Astrocyte of the spinal cord (primary cell): ENCODE measurements at regions not wholly inside any gene's neighbourhood (a gene's known extent, or its start where the extent isn't known, plus 50 kb on each side); places are given as distances from the start of the nearest gene placed in this dataset.

Experiments
- DNase-seq: peaks from one replicate; pipeline ENCODE4 v3.0.0; 2011; ENCODE audit warnings: low read depth, low spot score
- H3K4me3 ChIP-seq: 2 replicates; pipeline ENCODE4 v1.5.1; 2011; ENCODE audit warnings: low read depth, mild to moderate bottlenecking, low read length, moderate library complexity
- in situ Hi-C: cut with HindIII; loops from 2 replicates; pipeline ENCODE4 v1.10.0; 2017; ENCODE audit warnings: low sequenced_read_pairs
- TF ChIP-seq, protein P1 (sequence below): IDR thresholded peaks from 2 replicates; pipeline ENCODE4 v1.5.1; 2012; ENCODE audit warnings: low read depth, mild to moderate bottlenecking, low read length, inconsistent platforms

DNA sequence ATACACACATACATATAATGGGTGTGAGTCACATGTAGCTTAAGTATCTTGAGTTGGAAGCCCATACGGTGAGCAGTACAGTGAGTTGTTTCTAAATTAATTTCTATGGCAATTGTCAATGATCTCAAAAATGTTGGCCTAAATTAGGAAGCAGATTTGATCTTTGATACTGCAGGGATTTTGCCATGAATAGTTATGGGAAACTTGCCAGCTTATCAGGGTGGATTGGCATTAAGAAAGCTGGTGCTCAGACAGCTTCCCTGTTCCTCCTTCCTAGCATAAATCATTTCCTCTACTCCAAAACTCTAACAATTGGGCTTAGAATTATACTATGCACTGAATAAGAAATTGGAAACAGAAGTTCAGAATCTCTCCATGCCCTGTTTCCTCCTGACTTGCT, 150.9 kb upstream of the FRMD6 start:
- TF ChIP-seq, protein P1, sequence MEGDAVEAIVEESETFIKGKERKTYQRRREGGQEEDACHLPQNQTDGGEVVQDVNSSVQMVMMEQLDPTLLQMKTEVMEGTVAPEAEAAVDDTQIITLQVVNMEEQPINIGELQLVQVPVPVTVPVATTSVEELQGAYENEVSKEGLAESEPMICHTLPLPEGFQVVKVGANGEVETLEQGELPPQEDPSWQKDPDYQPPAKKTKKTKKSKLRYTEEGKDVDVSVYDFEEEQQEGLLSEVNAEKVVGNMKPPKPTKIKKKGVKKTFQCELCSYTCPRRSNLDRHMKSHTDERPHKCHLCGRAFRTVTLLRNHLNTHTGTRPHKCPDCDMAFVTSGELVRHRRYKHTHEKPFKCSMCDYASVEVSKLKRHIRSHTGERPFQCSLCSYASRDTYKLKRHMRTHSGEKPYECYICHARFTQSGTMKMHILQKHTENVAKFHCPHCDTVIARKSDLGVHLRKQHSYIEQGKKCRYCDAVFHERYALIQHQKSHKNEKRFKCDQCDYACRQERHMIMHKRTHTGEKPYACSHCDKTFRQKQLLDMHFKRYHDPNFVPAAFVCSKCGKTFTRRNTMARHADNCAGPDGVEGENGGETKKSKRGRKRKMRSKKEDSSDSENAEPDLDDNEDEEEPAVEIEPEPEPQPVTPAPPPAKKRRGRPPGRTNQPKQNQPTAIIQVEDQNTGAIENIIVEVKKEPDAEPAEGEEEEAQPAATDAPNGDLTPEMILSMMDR: no peak
- in situ Hi-C loops: no loop called here
- DNase-seq: no peak
- no peak overlapping the region for H3K4me3 ChIP-seq

DNA sequence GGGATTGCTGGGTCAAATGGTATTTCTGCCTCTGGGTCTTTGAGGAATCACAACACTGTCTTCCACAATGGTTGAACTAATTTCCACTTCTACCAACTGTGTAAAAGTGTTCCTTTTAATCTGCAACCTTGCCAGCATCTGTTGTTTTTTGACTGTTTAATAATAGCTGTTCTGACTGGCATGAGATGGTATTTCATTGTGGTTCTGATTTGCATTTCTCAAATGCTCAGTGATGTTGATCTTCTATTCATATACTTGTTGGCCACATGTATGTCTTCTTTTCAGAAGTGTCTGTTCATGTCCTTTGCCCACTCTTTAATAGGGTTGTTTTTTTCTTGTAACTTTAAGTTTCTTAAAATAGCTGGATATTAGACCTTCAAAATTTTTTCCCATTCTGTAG, 150.0 kb upstream of the FRMD6 start:
- TF ChIP-seq, protein P1: no peak
- no peak overlapping the region for H3K4me3 ChIP-seq
- DNase-seq: no peak
- in situ Hi-C loops: no loop called here

DNA sequence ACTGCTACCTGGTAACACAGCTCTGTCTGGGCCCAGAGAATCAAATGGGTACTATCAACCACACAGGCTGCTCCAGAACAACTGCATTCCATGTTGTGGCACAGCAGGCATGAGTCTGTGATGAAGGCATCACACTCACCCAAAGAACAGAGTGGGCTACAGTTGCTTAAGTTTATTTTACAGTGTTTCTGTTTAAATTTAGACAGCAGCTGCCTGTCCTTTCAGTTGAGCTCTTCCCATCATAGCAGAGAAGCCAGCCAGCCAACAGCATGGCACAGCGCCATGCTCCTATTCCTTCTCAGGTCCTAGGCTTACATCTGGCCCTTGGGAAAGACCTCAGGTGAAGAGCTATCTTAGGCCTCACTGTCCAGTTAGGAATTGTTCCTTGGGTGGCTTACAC, 147.0 kb upstream of the FRMD6 start:
- no peak for DNase-seq
- H3K4me3 ChIP-seq: no peak overlapping the region
- TF ChIP-seq, protein P1: no peak
- in situ Hi-C loops: no loop called here

DNA sequence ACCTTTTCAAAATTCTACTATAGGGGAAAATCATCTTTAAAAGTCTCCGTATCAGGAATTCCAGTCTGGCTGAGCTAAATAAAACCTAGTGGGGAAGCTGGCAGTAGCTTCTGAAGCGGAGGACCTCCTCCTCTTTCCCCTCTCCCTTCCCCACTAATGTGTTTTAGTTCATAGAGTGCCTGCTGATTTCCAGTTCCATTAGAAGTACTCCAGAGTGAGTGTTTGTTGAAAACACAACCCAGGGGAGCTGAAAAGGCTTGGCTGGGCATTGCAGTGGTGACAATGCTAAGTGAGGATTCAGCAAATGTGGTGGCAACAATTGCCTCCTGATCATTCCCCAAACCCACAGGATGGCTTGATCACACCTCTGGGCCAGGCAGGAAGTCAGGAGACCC, 144.2 kb upstream of the FRMD6 start:
- in situ Hi-C loops: no loop called here
- TF ChIP-seq, protein P1: no peak
- no peak overlapping the region for H3K4me3 ChIP-seq
- DNase-seq: peak; percentile 64

DNA sequence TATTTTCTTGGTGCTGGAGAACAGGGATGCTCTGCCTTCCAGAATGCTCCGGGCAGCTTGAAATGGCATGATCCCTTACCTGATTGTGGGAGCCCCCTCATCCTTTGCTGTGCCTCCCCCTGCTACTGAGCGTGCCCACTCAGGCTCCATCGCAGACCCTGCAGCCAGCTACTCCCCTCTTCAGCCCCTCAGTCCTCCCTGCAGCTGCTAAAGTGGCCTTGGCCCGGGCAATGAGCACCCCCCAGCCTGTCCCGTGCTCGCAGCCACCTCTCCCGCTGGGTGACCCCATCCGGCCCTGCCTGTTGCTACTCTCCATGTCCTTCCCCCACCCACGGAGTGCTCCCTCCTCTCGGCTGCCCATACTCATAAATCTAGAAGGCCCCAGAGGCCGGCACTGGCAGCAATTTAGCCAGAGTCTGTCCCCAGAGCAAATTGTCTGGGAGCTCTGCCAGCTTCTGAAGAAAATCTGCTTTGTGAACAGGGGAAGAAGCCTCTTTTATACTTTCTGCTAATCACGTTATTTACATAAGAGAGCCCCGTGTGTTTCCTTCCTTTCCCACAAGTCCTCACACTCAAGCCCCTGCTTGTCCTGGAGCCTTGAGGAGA, 143.7 kb upstream of the FRMD6 start:
- in situ Hi-C loops: no loop called here
- DNase-seq: peak; percentile 84

DNA sequence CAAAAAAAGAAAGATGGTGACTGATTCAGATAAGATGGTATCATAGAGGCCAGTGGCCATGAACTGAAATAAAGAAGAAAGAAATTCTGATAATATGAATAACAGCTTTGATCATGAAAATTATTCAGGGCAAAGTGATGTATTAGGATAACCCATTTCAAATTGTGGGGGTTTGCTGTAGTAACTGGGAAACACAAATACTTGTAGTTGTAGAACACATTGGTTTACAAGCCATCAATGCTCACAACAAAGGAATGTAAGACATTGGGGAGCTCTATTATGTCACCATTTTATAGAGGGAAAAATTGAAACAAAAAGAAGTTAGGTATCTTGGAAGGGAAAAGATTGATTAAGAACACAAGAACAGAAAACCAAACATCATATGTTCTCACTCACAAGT, 140.4 kb upstream of the FRMD6 start:
- in situ Hi-C loops: no loop called here
- H3K4me3 ChIP-seq: no peak overlapping the region
- TF ChIP-seq, protein P1: no peak
- no peak for DNase-seq

More for the DNA sequence above, 143.7 kb upstream of the FRMD6 start:
- H3K4me3 ChIP-seq: no peak overlapping the region
- TF ChIP-seq, protein P1: no peak
